OCI-LY7 (cell line): ENCODE measurements at regions not wholly inside any gene's neighbourhood (a gene's known extent, or its start where the extent isn't known, plus 50 kb on each side); places are given as distances from the start of the nearest gene placed in this dataset.

ENCODE experiments used
- CTCF ChIP-seq: fragments of 200-600 bp; sonication (generic); conservative IDR thresholded peaks from 2 replicates; pipeline ENCODE4 v1.5.1; 2014; ENCODE audit warnings: mild to moderate bottlenecking, antibody characterized with exemption, low read length, moderate library complexity, mixed read lengths
- EZH2phosphoT487 ChIP-seq: fragments of 200-600 bp; sonication (generic); IDR thresholded peaks from 2 replicates; pipeline ENCODE4 v1.6.1; 2018; ENCODE audit warnings: low read depth, borderline replicate concordance, mild to moderate bottlenecking, mixed run types, antibody characterized with exemption, low read length, moderate library complexity, mixed read lengths

DNA sequence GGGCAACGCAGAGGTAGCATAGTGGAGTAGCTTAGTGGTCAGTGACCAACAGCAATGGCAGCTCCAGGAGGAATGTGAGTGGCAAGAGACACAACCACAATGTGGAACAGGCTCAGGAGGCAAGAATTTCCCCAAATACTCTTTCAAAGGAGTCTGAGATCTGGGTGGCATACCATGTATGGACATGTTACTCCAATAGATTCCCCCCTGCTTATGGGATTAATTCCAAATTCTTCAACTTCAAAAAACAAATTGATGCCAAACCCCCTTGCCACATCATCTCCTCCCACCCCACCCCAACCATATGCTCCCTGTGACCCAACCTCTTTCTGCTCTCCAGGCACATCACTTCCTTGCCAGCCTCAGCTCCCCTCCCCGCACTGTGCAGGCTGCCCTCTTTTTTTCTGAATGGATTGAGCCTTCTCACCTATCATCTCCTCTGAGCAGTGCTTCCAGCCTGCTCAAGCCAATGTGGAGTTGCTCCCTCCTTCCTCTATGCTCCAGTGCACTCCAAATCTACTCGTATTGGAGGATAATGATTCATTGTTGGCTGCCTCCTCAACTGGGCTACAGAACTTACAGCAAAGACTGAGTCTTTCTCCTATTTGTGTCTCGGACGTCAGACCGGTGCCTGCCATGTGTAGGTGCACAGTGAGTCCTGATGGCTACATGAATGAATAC lies 93.0 kb upstream of the CEP85L start:
- no peak for TF ChIP-seq CTCF
- TF ChIP-seq EZH2phosphoT487, result no peak
